ENCODE measurements at regions not wholly inside any gene's neighbourhood (a gene's known extent, or its start where the extent isn't known, plus 50 kb on each side); places are given as distances from the start of the nearest gene placed in this dataset.

GRCh38 chr2:16214861-16215260, 274.5 kb downstream of the MYCN start:
- no peak overlapping the region for H3K9ac ChIP-seq (ENCODE audit: low read depth in 1 of 2, low read length in 2 of 2)
- no peaks in the 10 kb centered on the region for H3K9me3 ChIP-seq (ENCODE audit: control insufficient read depth in 4 of 4, low read length in 3 of 4)
- no peak overlapping the region for H3K4me3 ChIP-seq (ENCODE audit: low read depth in 1 of 3, low read length in 3 of 3)
- no peak for DNase-seq (ENCODE audit: low spot score)
- H3K36me3 ChIP-seq (ENCODE audit: control insufficient read depth in 4 of 4, insufficient read depth in 3 of 4, low read depth in 1 of 4, low read length in 3 of 4) = no peaks in the 10 kb centered on the region
- H3K4me1 ChIP-seq (ENCODE audit: control insufficient read depth in 4 of 4, insufficient read depth in 4 of 4, low read length in 3 of 4) = no peaks in the 10 kb centered on the region
- TF ChIP-seq JUND (IDR thresholded peaks at IDR 0.05) (no peak), ATF3 (IDR thresholded peaks at IDR 0.05) (no peak), REST (IDR thresholded peaks at IDR 0.05) (no peak), HNF4G (IDR thresholded peaks at IDR 0.05) (no peak), HNF4A (conservative IDR thresholded peaks at IDR 0.05) (no peak), ZBTB33 (IDR thresholded peaks at IDR 0.05) (no peak), FOXA1 (IDR thresholded peaks at IDR 0.05) (no peak), FOXA2 (IDR thresholded peaks at IDR 0.05) (no peak), EGR1 (IDR thresholded peaks at IDR 0.05; ENCODE audit: low read depth in 2 of 2) (no peak), RAD21 (IDR thresholded peaks at IDR 0.05) (no peak), TAF1 (conservative IDR thresholded peaks at IDR 0.05) (no peak), MAX (IDR thresholded peaks at IDR 0.05) (no peak)
- 91% methylated on average over 5 of the region's 5 CpGs for WGBS
- H3K27ac ChIP-seq (ENCODE audit: low read depth in 1 of 2, low read length in 2 of 2) = no peak overlapping the region
- H3K27me3 ChIP-seq (ENCODE audit: control insufficient read depth in 4 of 4, insufficient read depth in 4 of 4, low read length in 3 of 4) = no peaks in the 10 kb centered on the region

- Histone ChIP-seq H3K4me1 (ENCODE audit: control insufficient read depth in 4 of 4, insufficient read depth in 4 of 4, low read length in 3 of 4) (no peaks in the 10 kb centered on the region), H3K27me3 (ENCODE audit: control insufficient read depth in 4 of 4, insufficient read depth in 4 of 4, low read length in 3 of 4) (no peaks in the 10 kb centered on the region), H3K9me3 (ENCODE audit: control insufficient read depth in 4 of 4, low read length in 3 of 4) (no peaks in the 10 kb centered on the region), H3K36me3 (ENCODE audit: control insufficient read depth in 4 of 4, insufficient read depth in 3 of 4, low read depth in 1 of 4, low read length in 3 of 4) (no peaks in the 10 kb centered on the region), H3K4me3 (ENCODE audit: low read depth in 1 of 3, low read length in 3 of 3) (no peak overlapping the region), H3K27ac (ENCODE audit: low read depth in 1 of 2, low read length in 2 of 2) (no peak overlapping the region), H3K9ac (ENCODE audit: low read depth in 1 of 2, low read length in 2 of 2) (no peak overlapping the region)
- DNase-seq (ENCODE audit: low spot score) = no peak
- TF ChIP-seq JUND (IDR thresholded peaks at IDR 0.05) (no peak), TAF1 (conservative IDR thresholded peaks at IDR 0.05) (no peak), ATF3 (IDR thresholded peaks at IDR 0.05) (no peak), HNF4G (IDR thresholded peaks at IDR 0.05) (no peak), GABPA (IDR thresholded peaks at IDR 0.05 in 1 of 2, conservative IDR thresholded peaks at IDR 0.05 in 1 of 2) (no peak), CTCF (IDR thresholded peaks at IDR 0.05; ENCODE audit: low read depth, low read length, missing input control) (no peak), REST (IDR thresholded peaks at IDR 0.05) (no peak), FOXA2 (IDR thresholded peaks at IDR 0.05) (no peak), NR2F2 (IDR thresholded peaks at IDR 0.05) (no peak), RXRA (IDR thresholded peaks at IDR 0.05) (no peak), ZBTB33 (IDR thresholded peaks at IDR 0.05) (no peak), EGR1 (IDR thresholded peaks at IDR 0.05; ENCODE audit: low read depth in 2 of 2) (no peak), HNF4A (conservative IDR thresholded peaks at IDR 0.05) (no peak), SP1 (IDR thresholded peaks at IDR 0.05) (no peak), MAX (IDR thresholded peaks at IDR 0.05) (no peak), RAD21 (IDR thresholded peaks at IDR 0.05) (no peak)
- WGBS = 98% methylated on average over 1 of the region's 1 CpG
Observed at GRCh38 chr2:16214391-16214790, 274.0 kb downstream of the MYCN start.
